SK-N-SH (cell line): ENCODE measurements at regions not wholly inside any gene's neighbourhood (a gene's known extent, or its start where the extent isn't known, plus 50 kb on each side); places are given as distances from the start of the nearest gene placed in this dataset.

Experiments used
- CTCF ChIA-PET: fragments of 300-600, 350-600 bp; formaldehyde crosslinking; extraction: SDS; loops from one replicate; lab custom pipeline; 2021; lab: Yijun Ruan, JAX
- POLR2A ChIA-PET: fragments of 350-600 bp; sonication (Branson Sonifier 250); formaldehyde crosslinking; extraction: SDS; loops from one replicate; lab custom pipeline; 2020; ENCODE audit warnings: antibody characterized with exemption, inconsistent platforms; lab: Yijun Ruan, JAX
- DNase-seq: peaks from one replicate; pipeline ENCODE4 v3.0.0; 2012
- H2AFZ ChIP-seq: fragments of 200-600 bp; sonication (generic); 2 replicates; pipeline ENCODE4 v1.8.1; 2016; ENCODE audit warnings: antibody characterized with exemption, mild to moderate bottlenecking, low read depth
- H3F3A ChIP-seq: fragments of 200-600 bp; sonication (generic); replicated peaks from 2 replicates; pipeline ENCODE3; 2016; ENCODE audit warnings: antibody characterized with exemption, mild to moderate bottlenecking; ENCODE audit not compliant: insufficient read depth
- H3K27ac ChIP-seq, 2 experiments: fragments of 200-500 bp in 1 of 2; fragments of 200-600 bp in 1 of 2; sonication (Bioruptor generic) in 1 of 2; sonication (generic), shearing (Covaris generic) in 1 of 2; 2 replicates each; pipeline versions ENCODE4 v1.5.1 to v1.6.1; 2014 to 2016; ENCODE audit warnings: low read depth in 2 of 2, inconsistent platforms in 1 of 2, low read length in 1 of 2, mild to moderate bottlenecking in 1 of 2, mixed read lengths in 1 of 2
- H3K27me3 ChIP-seq: fragments of 200-600 bp; sonication (generic), shearing (Covaris generic); 2 replicates; pipeline ENCODE4 v1.6.1; 2016; ENCODE audit warnings: mixed run types; ENCODE audit not compliant: insufficient read depth
- H3K36me3 ChIP-seq, 2 experiments: fragments of 200-500 bp in 1 of 2; fragments of 200-600 bp in 1 of 2; sonication (Bioruptor generic) in 1 of 2; sonication (generic) in 1 of 2; replicated peaks in 1 of 2; 2 replicates each; pipeline versions ENCODE3 to v1.5.1; 2014 to 2016; ENCODE audit warnings: low read length in 1 of 2, mild to moderate bottlenecking in 1 of 2; ENCODE audit not compliant: insufficient read depth in 2 of 2, control insufficient read depth in 1 of 2
- H3K4me1 ChIP-seq, 2 experiments: fragments of 200-500 bp in 1 of 2; fragments of 200-600 bp in 1 of 2; sonication (Bioruptor generic) in 1 of 2; sonication (generic), shearing (Covaris generic) in 1 of 2; 2 replicates each; pipeline versions ENCODE4 v1.5.1 to v1.6.1; 2014 to 2016; ENCODE audit warnings: low read depth in 1 of 2, low read length in 1 of 2, mixed run types in 1 of 2; ENCODE audit not compliant: insufficient read depth in 2 of 2, control insufficient read depth in 1 of 2
- H3K4me2 ChIP-seq: fragments of 200-600 bp; sonication (generic), shearing (Covaris generic); 2 replicates; pipeline ENCODE4 v1.6.1; 2017; ENCODE audit warnings: mixed run types
- H3K4me3 ChIP-seq, 2 experiments: fragments of 200-500 bp in 1 of 2; fragments of 200-600 bp in 1 of 2; sonication (Bioruptor generic) in 1 of 2; sonication (generic), shearing (Covaris generic) in 1 of 2; 2 replicates each; pipeline versions ENCODE4 v1.5.1 to v1.8.1; 2014 to 2016; ENCODE audit warnings: low read depth in 2 of 2, inconsistent platforms in 1 of 2, low read length in 1 of 2, mild to moderate bottlenecking in 1 of 2, mixed read lengths in 1 of 2, moderate library complexity in 1 of 2
- H3K79me2 ChIP-seq: fragments of 200-600 bp; sonication (generic); 2 replicates; pipeline ENCODE4 v1.8.1; 2017; ENCODE audit warnings: mild to moderate bottlenecking; ENCODE audit not compliant: insufficient read depth
- H3K9ac ChIP-seq: fragments of 200-600 bp; sonication (generic); 2 replicates; pipeline ENCODE4 v1.6.1; 2017; ENCODE audit warnings: mixed run types
- H3K9me2 ChIP-seq: fragments of 200-600 bp; sonication (generic); 2 replicates; pipeline ENCODE4 v1.6.1; 2017; ENCODE audit warnings: mixed run types
- H3K9me3 ChIP-seq: fragments of 200-600 bp; sonication (generic); 2 replicates; pipeline ENCODE4 v1.6.1; 2017; ENCODE audit warnings: mixed run types, mild to moderate bottlenecking, moderate library complexity
- H4K20me1 ChIP-seq: fragments of 200-600 bp; sonication (generic); 2 replicates; pipeline ENCODE4 v1.6.1; 2017; ENCODE audit warnings: mild to moderate bottlenecking, mixed run types; ENCODE audit not compliant: insufficient read depth
- ELF1 ChIP-seq: IDR thresholded peaks from 2 replicates; pipeline ENCODE4 v1.4.0; 2012
- EZH2phosphoT487 ChIP-seq: fragments of 200-600 bp; sonication (generic); IDR thresholded peaks from 2 replicates; pipeline ENCODE4 v1.6.1; 2017; ENCODE audit warnings: low read depth, mixed run types, mild to moderate bottlenecking, antibody characterized with exemption, moderate library complexity, borderline replicate concordance
- FOSL2 ChIP-seq: IDR thresholded peaks from 2 replicates; pipeline ENCODE4 v1.4.0; 2012; ENCODE audit warnings: low read depth, mild to moderate bottlenecking, moderate library complexity, borderline replicate concordance
- FOXM1 ChIP-seq: IDR thresholded peaks from 2 replicates; pipeline ENCODE4 v1.4.0; 2012; ENCODE audit warnings: low read depth, mild to moderate bottlenecking
- GABPA ChIP-seq: IDR thresholded peaks from 2 replicates; pipeline ENCODE4 v1.4.0; 2012; ENCODE audit warnings: low read depth, mild to moderate bottlenecking
- JUND ChIP-seq: IDR thresholded peaks from 2 replicates; pipeline ENCODE4 v1.4.0; 2012
- MXI1 ChIP-seq: IDR thresholded peaks from 2 replicates; pipeline ENCODE4 v1.6.1; 2012; ENCODE audit warnings: mild to moderate bottlenecking, low read depth, low read length, improper control_type of control experiment
- NFIC ChIP-seq: IDR thresholded peaks from 2 replicates; pipeline ENCODE4 v1.4.0; 2012; ENCODE audit warnings: borderline replicate concordance
- RAD21 ChIP-seq: IDR thresholded peaks from 2 replicates; pipeline ENCODE4 v1.6.1; 2012; ENCODE audit warnings: mild to moderate bottlenecking, low read length
- RFX5 ChIP-seq: IDR thresholded peaks from 2 replicates; pipeline ENCODE4 v1.6.1; 2012; ENCODE audit warnings: mild to moderate bottlenecking, improper control_type of control experiment, low read length
- SIN3A ChIP-seq: IDR thresholded peaks from 2 replicates; pipeline ENCODE4 v1.6.1; 2012; ENCODE audit warnings: low read depth, mild to moderate bottlenecking, low read length, moderate library complexity, borderline replicate concordance
- SMC3 ChIP-seq: IDR thresholded peaks from 2 replicates; pipeline ENCODE4 v1.6.1; 2012; ENCODE audit warnings: low read depth, low read length, improper control_type of control experiment
- TCF12 ChIP-seq: IDR thresholded peaks from 2 replicates; pipeline ENCODE4 v1.4.0; 2012
- TEAD4 ChIP-seq: IDR thresholded peaks from 2 replicates; pipeline ENCODE4 v1.4.0; 2012; ENCODE audit warnings: mild to moderate bottlenecking, borderline replicate concordance; ENCODE audit not compliant: insufficient read depth
- WGBS: methylation state at CpG from one replicate; pipeline ENCODE4 v1.1.6; 2017; ENCODE audit warnings: low lambda C conversion rate; 5-methylcytosine and 5-hydroxymethylcytosine counted together
- TF ChIP-seq, protein P1 (sequence below): IDR thresholded peaks from 2 replicates; pipeline ENCODE4; 2012
- TF ChIP-seq, protein P2 (sequence below): IDR thresholded peaks from 2 replicates; pipeline ENCODE4 v1.4.0; 2012; ENCODE audit warnings: low read depth, borderline replicate concordance
- TF ChIP-seq, protein P3 (sequence below): fragments of 150-350 bp; IDR thresholded peaks from 2 replicates; pipeline ENCODE4 v1.6.1; 2017; ENCODE audit warnings: antibody characterized with exemption, low read length, low read depth, borderline replicate concordance
- TF ChIP-seq, protein P4 (sequence below): IDR thresholded peaks from 2 replicates; pipeline ENCODE4 v1.4.0; 2012; ENCODE audit warnings: low read depth

DNA sequence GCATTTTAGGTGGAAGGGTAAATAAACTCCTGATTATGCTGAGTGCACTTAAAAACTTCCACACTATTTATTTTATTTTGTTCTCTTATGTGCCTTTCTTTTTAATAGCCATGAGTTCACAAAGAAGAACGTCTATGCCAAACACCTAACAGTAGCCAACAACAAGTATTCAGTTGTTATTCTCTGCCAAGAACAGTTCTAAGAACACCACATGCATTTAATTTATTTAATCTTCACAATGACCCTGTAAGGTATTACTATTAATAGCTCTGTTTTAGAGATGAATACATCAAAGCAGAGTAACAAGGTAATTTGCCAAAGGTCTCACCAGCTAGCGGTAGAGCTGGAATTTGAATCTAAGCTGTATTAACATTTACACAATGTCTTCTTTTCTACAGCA, 240.1 kb downstream of the ALG10B start:
- ChIA-PET POLR2A (no interaction called here), CTCF (no interaction called here)
- Histone ChIP-seq H4K20me1 (no peaks in the 10 kb centered on the region), H3K4me3 (no peak overlapping the region), H3K27me3 (no peaks in the 10 kb centered on the region), H3K9me2 (no peaks in the 10 kb centered on the region), H3K79me2 (no peaks in the 10 kb centered on the region), H3K9ac (no peak overlapping the region), H3K4me2 (no peak overlapping the region), H3F3A (no peaks in the 10 kb centered on the region), H3K27ac (no peak overlapping the region), H2AFZ (no peak overlapping the region), H3K9me3 (no peaks in the 10 kb centered on the region), H3K36me3 (no peaks in the 10 kb centered on the region), H3K4me1 (no peaks in the 10 kb centered on the region)
- DNase-seq: no peak
- WGBS: 55% methylated on average over 2 of the region's 2 CpGs
- TF ChIP-seq ELF1 (no peak), SIN3A (no peak), MXI1 (no peak), FOXM1 (no peak), JUND (no peak), TEAD4 (no peak), TCF12 (no peak)
- TF ChIP-seq, protein P1, sequence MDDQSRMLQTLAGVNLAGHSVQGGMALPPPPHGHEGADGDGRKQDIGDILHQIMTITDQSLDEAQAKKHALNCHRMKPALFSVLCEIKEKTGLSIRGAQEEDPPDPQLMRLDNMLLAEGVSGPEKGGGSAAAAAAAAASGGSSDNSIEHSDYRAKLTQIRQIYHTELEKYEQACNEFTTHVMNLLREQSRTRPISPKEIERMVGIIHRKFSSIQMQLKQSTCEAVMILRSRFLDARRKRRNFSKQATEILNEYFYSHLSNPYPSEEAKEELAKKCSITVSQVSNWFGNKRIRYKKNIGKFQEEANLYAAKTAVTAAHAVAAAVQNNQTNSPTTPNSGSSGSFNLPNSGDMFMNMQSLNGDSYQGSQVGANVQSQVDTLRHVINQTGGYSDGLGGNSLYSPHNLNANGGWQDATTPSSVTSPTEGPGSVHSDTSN: no peak
- TF ChIP-seq, protein P2, sequence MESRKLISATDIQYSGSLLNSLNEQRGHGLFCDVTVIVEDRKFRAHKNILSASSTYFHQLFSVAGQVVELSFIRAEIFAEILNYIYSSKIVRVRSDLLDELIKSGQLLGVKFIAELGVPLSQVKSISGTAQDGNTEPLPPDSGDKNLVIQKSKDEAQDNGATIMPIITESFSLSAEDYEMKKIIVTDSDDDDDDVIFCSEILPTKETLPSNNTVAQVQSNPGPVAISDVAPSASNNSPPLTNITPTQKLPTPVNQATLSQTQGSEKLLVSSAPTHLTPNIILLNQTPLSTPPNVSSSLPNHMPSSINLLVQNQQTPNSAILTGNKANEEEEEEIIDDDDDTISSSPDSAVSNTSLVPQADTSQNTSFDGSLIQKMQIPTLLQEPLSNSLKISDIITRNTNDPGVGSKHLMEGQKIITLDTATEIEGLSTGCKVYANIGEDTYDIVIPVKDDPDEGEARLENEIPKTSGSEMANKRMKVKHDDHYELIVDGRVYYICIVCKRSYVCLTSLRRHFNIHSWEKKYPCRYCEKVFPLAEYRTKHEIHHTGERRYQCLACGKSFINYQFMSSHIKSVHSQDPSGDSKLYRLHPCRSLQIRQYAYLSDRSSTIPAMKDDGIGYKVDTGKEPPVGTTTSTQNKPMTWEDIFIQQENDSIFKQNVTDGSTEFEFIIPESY: no peak
- TF ChIP-seq, protein P3, sequence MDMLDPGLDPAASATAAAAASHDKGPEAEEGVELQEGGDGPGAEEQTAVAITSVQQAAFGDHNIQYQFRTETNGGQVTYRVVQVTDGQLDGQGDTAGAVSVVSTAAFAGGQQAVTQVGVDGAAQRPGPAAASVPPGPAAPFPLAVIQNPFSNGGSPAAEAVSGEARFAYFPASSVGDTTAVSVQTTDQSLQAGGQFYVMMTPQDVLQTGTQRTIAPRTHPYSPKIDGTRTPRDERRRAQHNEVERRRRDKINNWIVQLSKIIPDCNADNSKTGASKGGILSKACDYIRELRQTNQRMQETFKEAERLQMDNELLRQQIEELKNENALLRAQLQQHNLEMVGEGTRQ: no peak
- TF ChIP-seq, all 33 proteins: peak for 0

DNA sequence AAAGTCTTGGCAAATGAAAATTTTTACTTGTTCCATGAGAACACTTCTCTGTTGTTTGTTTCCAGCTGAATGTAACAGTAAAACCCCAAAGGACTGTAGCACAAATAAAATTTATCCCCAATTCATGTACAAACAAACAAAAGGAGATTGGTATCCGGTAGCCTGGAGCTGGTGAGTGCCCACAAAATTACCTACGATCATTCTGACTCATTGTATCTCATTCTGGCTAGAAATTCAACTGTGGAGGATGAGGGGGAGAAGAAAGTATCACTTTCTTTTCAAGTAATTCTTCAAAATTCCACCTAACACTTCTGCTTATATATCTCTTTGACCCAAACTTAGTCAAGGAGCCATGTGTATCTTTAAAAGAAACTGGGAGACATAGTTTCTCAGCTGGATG, 268.5 kb downstream of the ALG10B start:
- ChIA-PET CTCF (no interaction called here), POLR2A (no interaction called here)
- Histone ChIP-seq H3K4me2 (no peak overlapping the region), H3F3A (no peaks in the 10 kb centered on the region), H3K9me2 (no peaks in the 10 kb centered on the region), H3K9me3 (no peaks in the 10 kb centered on the region), H3K27me3 (no peaks in the 10 kb centered on the region), H2AFZ (no peak overlapping the region), H3K36me3 (no peaks in the 10 kb centered on the region), H3K4me1 (peaks cover 0 to 2% of the 10 kb centered on the region in 2 experiments; a peak in 2 of 4 replicates), H3K27ac (no peak overlapping the region), H3K79me2 (no peaks in the 10 kb centered on the region), H3K9ac (no peak overlapping the region), H3K4me3 (no peak overlapping the region), H4K20me1 (no peaks in the 10 kb centered on the region)
- WGBS: 15% methylated on average over 2 of the region's 2 CpGs
- no peak for DNase-seq
- TF ChIP-seq GABPA (no peak), RAD21 (no peak), NFIC (no peak), TCF12 (no peak), EZH2phosphoT487 (no peak), SIN3A (no peak), MXI1 (no peak), SMC3 (no peak), FOSL2 (no peak), RFX5 (no peak)
- TF ChIP-seq, protein P4, sequence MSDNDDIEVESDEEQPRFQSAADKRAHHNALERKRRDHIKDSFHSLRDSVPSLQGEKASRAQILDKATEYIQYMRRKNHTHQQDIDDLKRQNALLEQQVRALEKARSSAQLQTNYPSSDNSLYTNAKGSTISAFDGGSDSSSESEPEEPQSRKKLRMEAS: no peak
